PC-9 (cell line): ENCODE measurements at regions not wholly inside any gene's neighbourhood (a gene's known extent, or its start where the extent isn't known, plus 50 kb on each side); places are given as distances from the start of the nearest gene placed in this dataset.

ENCODE experiments used
- BruUV-seq: library from RNA; stranded (reverse); fragments of 400-500 nt; replicated peaks from 2 replicates; lab custom pipeline; 2021; lab: Mats Ljungman, UMichigan
- CTCF ChIA-PET: fragments of 300-600 bp; sonication (Branson Sonifier 250); formaldehyde crosslinking; loops from one replicate; lab custom pipeline; 2022; ENCODE audit warnings: antibody characterized with exemption; lab: Charles Lee
- POLR2A ChIA-PET: fragments of 300-600 bp; sonication (Branson Sonifier 250); formaldehyde crosslinking; loops from one replicate; lab custom pipeline; 2022; ENCODE audit warnings: antibody characterized with exemption; ENCODE audit not compliant: unreplicated experiment; lab: Charles Lee
- DNase-seq, 2 experiments: peaks; one replicate each; pipeline versions ENCODE4 v3.0.0 to v3.0.0-alpha.2; 2015 to 2022; ENCODE audit warnings: mixed read lengths in 1 of 2
- H2AFZ ChIP-seq: fragments of 200-600 bp; sonication (generic); 2 replicates; pipeline ENCODE4 v1.8.1; 2017; ENCODE audit warnings: antibody characterized with exemption
- H3F3A ChIP-seq: fragments of 200-600 bp; sonication (generic); 2 replicates; pipeline ENCODE4 v1.8.1; 2017; ENCODE audit warnings: antibody characterized with exemption, mild to moderate bottlenecking, low read depth; ENCODE audit not compliant: insufficient read depth
- H3K27ac ChIP-seq: fragments of 200-600 bp; sonication (generic); 2 replicates; pipeline ENCODE4 v1.6.1; 2016; ENCODE audit warnings: mixed run types
- H3K27me3 ChIP-seq: fragments of 200-600 bp; sonication (generic); 2 replicates; pipeline ENCODE4 v1.6.1; 2016; ENCODE audit warnings: low read depth, mixed run types; ENCODE audit not compliant: insufficient read depth
- H3K36me3 ChIP-seq: fragments of 200-600 bp; sonication (generic); 2 replicates; pipeline ENCODE4 v1.6.1; 2016; ENCODE audit warnings: low read depth, mixed run types
- H3K4me1 ChIP-seq: fragments of 200-600 bp; sonication (generic); replicated peaks from 2 replicates; pipeline ENCODE4 v1.6.1; 2016; ENCODE audit warnings: mixed run types; ENCODE audit not compliant: insufficient read depth
- H3K4me2 ChIP-seq: fragments of 200-600 bp; sonication (generic); 2 replicates; pipeline ENCODE4 v1.6.1; 2017; ENCODE audit warnings: mixed run types
- H3K4me3 ChIP-seq: fragments of 200-600 bp; sonication (generic); 2 replicates; pipeline ENCODE4 v1.6.1; 2016; ENCODE audit warnings: mixed run types
- H3K79me2 ChIP-seq: fragments of 200-600 bp; sonication (generic); 2 replicates; pipeline ENCODE4 v1.6.1; 2017; ENCODE audit warnings: low read depth, mixed run types
- H3K9me2 ChIP-seq: fragments of 200-600 bp; sonication (generic); 2 replicates; pipeline ENCODE4 v1.8.1; 2017; ENCODE audit warnings: mild to moderate bottlenecking; ENCODE audit not compliant: insufficient read depth
- H3K9me3 ChIP-seq: fragments of 200-600 bp; sonication (generic); 2 replicates; pipeline ENCODE4 v1.8.1; 2016; ENCODE audit warnings: low read depth; ENCODE audit not compliant: insufficient read depth
- H4K20me1 ChIP-seq: fragments of 200-600 bp; sonication (generic); 2 replicates; pipeline ENCODE4 v1.8.1; 2017; ENCODE audit not compliant: insufficient read depth
- EZH2 ChIP-seq: fragments of 200-600 bp; sonication (generic); IDR thresholded peaks from 2 replicates; pipeline ENCODE4 v1.8.0; 2017; ENCODE audit warnings: antibody characterized with exemption, low read depth
- intact Hi-C: fragments of 100-400 bp; cut with micrococcal nuclease; formaldehyde crosslinking; loops from one replicate; pipeline ENCODE4 v1.10.0; 2022; ENCODE audit not compliant: unreplicated experiment
- TF ChIP-seq, protein P1 (sequence below): fragments of 200-600 bp; sonication (generic); conservative IDR thresholded peaks from 2 replicates; pipeline ENCODE4 v1.6.1; 2017; ENCODE audit warnings: mixed run types, antibody characterized with exemption, mild to moderate bottlenecking, moderate library complexity

DNA sequence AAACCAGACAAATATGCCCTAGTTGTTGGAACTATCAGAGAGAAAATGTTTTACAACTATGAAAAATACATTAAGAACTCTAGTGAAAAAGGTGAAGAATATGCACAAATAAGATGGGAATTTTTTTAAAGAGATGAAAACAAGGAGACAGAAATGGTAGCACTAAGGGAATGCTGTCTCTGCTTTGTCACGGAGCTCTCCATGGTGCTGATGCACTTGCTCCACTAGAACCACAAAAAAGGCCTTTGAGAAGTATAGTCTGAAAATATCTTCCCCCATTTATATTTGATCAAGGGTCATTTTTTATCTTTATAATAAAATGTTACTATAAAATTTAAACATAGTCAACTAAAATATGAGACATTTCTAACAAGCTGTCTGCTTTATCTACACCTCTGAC lies 1655.5 kb upstream of the AGA start:
- no peaks in the 10 kb centered on the region for H3K79me2 ChIP-seq
- H3K4me1 ChIP-seq: no peaks in the 10 kb centered on the region
- H3K27ac ChIP-seq: no peak overlapping the region
- H3F3A ChIP-seq: no peaks in the 10 kb centered on the region
- H3K4me2 ChIP-seq: no peak overlapping the region
- DNase-seq: peak in 1 of 2 experiments; percentile 5
- no peaks in the 10 kb centered on the region for H3K27me3 ChIP-seq
- no peaks in the 10 kb centered on the region for H4K20me1 ChIP-seq
- POLR2A ChIA-PET: no interaction called here
- no peaks in the 10 kb centered on the region for H3K9me3 ChIP-seq
- no TSS peak for BruUV-seq
- H2AFZ ChIP-seq: no peak overlapping the region
- no peaks in the 10 kb centered on the region for H3K36me3 ChIP-seq
- intact Hi-C loops: no loop called here
- H3K4me3 ChIP-seq: no peak overlapping the region
- TF ChIP-seq EZH2: no peak
- TF ChIP-seq, protein P1, sequence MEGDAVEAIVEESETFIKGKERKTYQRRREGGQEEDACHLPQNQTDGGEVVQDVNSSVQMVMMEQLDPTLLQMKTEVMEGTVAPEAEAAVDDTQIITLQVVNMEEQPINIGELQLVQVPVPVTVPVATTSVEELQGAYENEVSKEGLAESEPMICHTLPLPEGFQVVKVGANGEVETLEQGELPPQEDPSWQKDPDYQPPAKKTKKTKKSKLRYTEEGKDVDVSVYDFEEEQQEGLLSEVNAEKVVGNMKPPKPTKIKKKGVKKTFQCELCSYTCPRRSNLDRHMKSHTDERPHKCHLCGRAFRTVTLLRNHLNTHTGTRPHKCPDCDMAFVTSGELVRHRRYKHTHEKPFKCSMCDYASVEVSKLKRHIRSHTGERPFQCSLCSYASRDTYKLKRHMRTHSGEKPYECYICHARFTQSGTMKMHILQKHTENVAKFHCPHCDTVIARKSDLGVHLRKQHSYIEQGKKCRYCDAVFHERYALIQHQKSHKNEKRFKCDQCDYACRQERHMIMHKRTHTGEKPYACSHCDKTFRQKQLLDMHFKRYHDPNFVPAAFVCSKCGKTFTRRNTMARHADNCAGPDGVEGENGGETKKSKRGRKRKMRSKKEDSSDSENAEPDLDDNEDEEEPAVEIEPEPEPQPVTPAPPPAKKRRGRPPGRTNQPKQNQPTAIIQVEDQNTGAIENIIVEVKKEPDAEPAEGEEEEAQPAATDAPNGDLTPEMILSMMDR: no peak
- CTCF ChIA-PET: no interaction called here
- no peaks in the 10 kb centered on the region for H3K9me2 ChIP-seq

DNA sequence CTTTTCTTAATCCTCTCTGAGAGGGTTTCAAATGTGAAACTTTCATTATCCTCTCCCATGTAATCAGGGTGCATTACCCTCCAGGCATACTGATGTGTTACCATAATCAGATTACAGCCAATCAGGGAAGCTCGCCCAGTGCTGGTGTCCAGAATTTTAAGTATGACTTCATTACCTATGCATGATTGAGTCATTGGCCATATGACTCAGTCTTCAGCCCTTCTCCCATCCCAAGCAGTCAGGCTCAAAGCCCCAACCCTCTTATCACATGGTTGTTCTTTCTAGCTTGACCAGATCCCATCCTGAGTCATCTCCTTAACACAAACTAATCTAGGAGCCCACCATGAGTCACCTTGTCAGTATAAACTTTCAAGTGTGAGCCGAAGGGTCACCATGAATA lies 1668.1 kb upstream of the AGA start:
- Histone ChIP-seq H3K4me1 (no peaks in the 10 kb centered on the region), H3K4me2 (no peak overlapping the region), H3K27ac (no peak overlapping the region), H2AFZ (no peak overlapping the region), H3K4me3 (no peak overlapping the region), H3K27me3 (no peaks in the 10 kb centered on the region), H3F3A (no peaks in the 10 kb centered on the region), H3K9me3 (no peaks in the 10 kb centered on the region), H4K20me1 (no peaks in the 10 kb centered on the region), H3K36me3 (no peaks in the 10 kb centered on the region), H3K79me2 (no peaks in the 10 kb centered on the region), H3K9me2 (no peaks in the 10 kb centered on the region)
- ChIA-PET POLR2A (no interaction called here), CTCF (no interaction called here)
- no peak for TF ChIP-seq EZH2
- TF ChIP-seq, protein P1: no peak
- BruUV-seq: no TSS peak
- peak; percentile 38 to 39 for DNase-seq
- intact Hi-C loops: no loop called here

DNA sequence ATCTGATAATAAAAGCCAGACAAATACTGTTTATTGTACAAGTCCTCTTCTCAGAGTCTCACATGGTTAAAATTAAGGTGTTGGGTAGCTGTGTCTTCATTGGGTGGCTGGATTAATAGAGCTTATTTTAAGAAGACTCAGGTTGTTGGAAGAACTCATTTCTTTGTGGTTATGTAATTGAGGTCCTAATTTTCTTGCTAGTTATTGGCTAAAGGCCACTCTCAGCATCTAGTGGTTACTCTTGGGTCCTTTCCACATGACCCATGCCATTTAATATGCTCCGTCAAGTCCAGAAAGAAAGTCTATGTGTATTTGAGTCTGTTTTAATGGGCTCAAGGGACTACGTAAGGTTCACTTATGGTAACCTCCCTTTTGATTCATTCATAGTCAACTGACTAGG lies 1668.6 kb upstream of the AGA start:
- H3K9me3 ChIP-seq: no peaks in the 10 kb centered on the region
- intact Hi-C loops: no loop called here
- POLR2A ChIA-PET: no interaction called here
- no peak overlapping the region for H2AFZ ChIP-seq
- no TSS peak for BruUV-seq
- H3F3A ChIP-seq: no peaks in the 10 kb centered on the region
- H3K4me3 ChIP-seq: no peak overlapping the region
- H3K79me2 ChIP-seq: no peaks in the 10 kb centered on the region
- no peak for TF ChIP-seq EZH2
- TF ChIP-seq, protein P1: no peak
- H4K20me1 ChIP-seq: no peaks in the 10 kb centered on the region
- no peaks in the 10 kb centered on the region for H3K36me3 ChIP-seq
- no peaks in the 10 kb centered on the region for H3K9me2 ChIP-seq
- H3K4me2 ChIP-seq: no peak overlapping the region
- H3K27ac ChIP-seq: no peak overlapping the region
- H3K27me3 ChIP-seq: no peaks in the 10 kb centered on the region
- no peaks in the 10 kb centered on the region for H3K4me1 ChIP-seq
- CTCF ChIA-PET: no interaction called here
- DNase-seq: no peak
